Small intestine (tissue), 7 donors: ENCODE measurements at regions not wholly inside any gene's neighbourhood (a gene's known extent, or its start where the extent isn't known, plus 50 kb on each side); places are given as distances from the start of the nearest gene placed in this dataset.
A peak's percentile ranks its signal among the peaks of the same experiment; 100 is the strongest.
"Not testable (repeated sequence)": the region's sequence is repeated elsewhere in the genome, so short reads cannot be mapped to it uniquely, and the experiment has no call there.

Experiments used
- DNase-seq, 2 donors: peaks; one replicate each; pipeline versions ENCODE4 v3.0.0 to v3.0.0-alpha.2; 2013
- FAIRE-seq: peaks from 2 replicates; lab custom pipeline; 2012; peaks lifted over from hg19 to GRCh38; lab: Jason Lieb, UNC
- H3K27ac ChIP-seq, 3 donors: one replicate each; pipeline ENCODE4 v1.5.1; 2013; ENCODE audit warnings: low read length in 2 of 3, mild to moderate bottlenecking in 2 of 3, control low read depth in 1 of 3, inconsistent platforms in 1 of 3, low read depth in 1 of 3, moderate library complexity in 1 of 3
- H3K27me3 ChIP-seq, 3 donors: one replicate each; pipeline ENCODE4 v1.6.1; 2013; ENCODE audit warnings: low read length in 3 of 3, inconsistent platforms in 1 of 3; ENCODE audit not compliant: control insufficient read depth in 3 of 3, insufficient read depth in 3 of 3
- H3K36me3 ChIP-seq, 3 donors: one replicate each; pipeline ENCODE4 v1.6.1; 2013; ENCODE audit warnings: low read length in 3 of 3, inconsistent platforms in 1 of 3, low read depth in 1 of 3, mild to moderate bottlenecking in 1 of 3, moderate library complexity in 1 of 3; ENCODE audit not compliant: control insufficient read depth in 3 of 3, insufficient read depth in 2 of 3
- H3K4me1 ChIP-seq, 3 donors: one replicate each; pipeline ENCODE4 v1.6.1; 2013; ENCODE audit warnings: low read length in 2 of 3, inconsistent platforms in 1 of 3, low read depth in 1 of 3, mild to moderate bottlenecking in 1 of 3, moderate library complexity in 1 of 3; ENCODE audit not compliant: control insufficient read depth in 3 of 3, insufficient read depth in 2 of 3
- H3K4me3 ChIP-seq, 3 donors: one replicate each; pipeline ENCODE4 v1.5.1; 2013; ENCODE audit warnings: low read length in 3 of 3, control low read depth in 1 of 3, inconsistent platforms in 1 of 3, low read depth in 1 of 3, mild to moderate bottlenecking in 1 of 3, moderate library complexity in 1 of 3
- H3K9me3 ChIP-seq, 2 donors: one replicate each; pipeline ENCODE4 v1.6.1; 2013; ENCODE audit warnings: low read depth in 1 of 2, low read length in 1 of 2; ENCODE audit not compliant: control insufficient read depth in 2 of 2, insufficient read depth in 1 of 2
- WGBS, 3 donors: extraction: QIAGEN DNeasy Blood & Tissue Kit; methylation state at CpG; one replicate each; pipeline ENCODE4 v1.1.7; 2013; 5-methylcytosine and 5-hydroxymethylcytosine counted together
- donor health status: healthy with polysubstance abuse.
- donor health status: control.
- donor health status: control.
- donor health status: Bipolar disorder and iron deficiency.
- donor health status: healthy.

DNA sequence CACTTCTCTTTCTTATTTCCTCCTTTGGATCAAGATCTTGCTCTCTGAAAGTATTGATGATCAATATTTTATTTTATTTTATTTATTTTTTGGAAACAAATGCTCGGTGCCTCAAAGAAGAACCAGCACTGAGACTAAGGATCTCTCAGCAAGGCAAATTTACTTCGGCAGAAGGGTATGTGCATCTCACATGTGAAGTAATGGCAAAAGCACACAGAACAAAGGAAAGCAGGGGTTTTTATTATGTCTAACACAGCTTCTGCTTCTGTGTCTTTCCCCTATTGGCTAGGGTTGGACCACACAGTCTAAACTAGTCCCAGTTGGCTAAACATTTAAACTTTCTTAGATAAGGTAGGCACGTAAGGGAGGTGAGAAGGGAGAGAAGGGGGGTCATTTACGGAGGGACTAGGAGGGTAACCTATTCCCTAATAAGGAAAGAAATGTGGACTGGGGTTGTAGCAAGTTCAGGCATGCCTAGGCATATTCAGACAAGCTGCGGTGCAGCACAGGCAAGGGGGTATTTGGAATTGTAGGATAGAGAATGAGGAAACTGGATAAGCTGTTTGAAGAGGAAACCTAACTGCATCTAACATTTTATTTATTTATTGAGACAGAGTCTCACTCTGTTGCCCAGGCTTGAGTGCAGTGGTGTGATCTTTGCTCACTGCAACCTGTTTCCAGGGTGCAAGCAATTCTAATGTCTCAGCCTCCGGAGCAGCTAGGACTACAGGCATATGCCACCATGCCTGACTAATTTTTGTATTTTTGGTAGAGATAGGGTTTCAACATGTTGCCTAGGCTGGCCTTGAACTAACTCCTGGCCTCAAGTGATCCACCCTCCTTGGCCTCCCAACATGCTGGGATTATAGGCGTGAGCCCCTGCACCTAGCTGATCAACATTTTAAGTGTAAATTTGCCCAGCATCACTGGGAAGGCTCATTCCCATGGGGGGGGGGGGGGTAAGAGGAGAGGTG is 90.0 kb upstream of the EIF5 start:
- H3K27me3 ChIP-seq, result no peaks in the 10 kb centered on the region
- H3K4me3 ChIP-seq, result no peak overlapping the region
- no peak for FAIRE-seq
- no peak for DNase-seq
- peaks cover 0 to 8% (median 4%) of the 10 kb centered on the region in 3 donors for H3K4me1 ChIP-seq
- WGBS, 3 donors, result 74 to 91% (median 81%) methylated on average over 7 of the region's 7 CpGs
- H3K27ac ChIP-seq, result no peak overlapping the region
- no peaks in the 10 kb centered on the region for H3K36me3 ChIP-seq
- H3K9me3 ChIP-seq, result peaks cover 0 to 22% of the 10 kb centered on the region in 2 donors

- DNase-seq, result peak in 1 of 2 donors; percentile 46
- not testable (repeated sequence) for H3K27me3 ChIP-seq, H3K4me1 ChIP-seq, H3K36me3 ChIP-seq, H3K9me3 ChIP-seq, FAIRE-seq, H3K4me3 ChIP-seq
- H3K27ac ChIP-seq, result peak overlapping the region in 1 of 3 donors; percentile 79
- 53 to 60% (median 57%) methylated on average over 3 of the region's 3 CpGs for WGBS, 3 donors
These were observed 88.4 kb upstream of the EIF5 start for GRCh38 chr14:103245624-103246031.

DNA sequence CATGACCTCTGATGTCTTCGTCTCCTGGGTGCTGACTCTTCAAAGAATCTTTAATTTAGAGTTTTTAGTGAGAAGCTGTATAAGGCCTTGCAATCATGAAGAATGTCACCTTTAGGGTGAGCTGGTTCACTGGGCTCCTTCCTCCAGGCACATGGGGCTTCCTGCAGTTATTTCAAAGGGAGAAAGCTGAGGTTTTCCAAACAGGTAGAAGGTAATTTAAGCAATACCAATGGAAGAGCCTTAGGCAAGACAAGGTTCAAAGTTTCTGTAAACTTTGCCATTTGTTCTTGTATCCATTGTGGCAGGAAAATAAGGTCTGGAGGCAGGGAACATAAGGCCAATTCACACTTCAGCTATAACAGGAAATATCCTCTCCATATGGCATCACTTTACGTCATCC is 88.0 kb upstream of the EIF5 start:
- no peaks in the 10 kb centered on the region for H3K36me3 ChIP-seq
- no peak for FAIRE-seq
- no peak for DNase-seq
- H3K27ac ChIP-seq, result peak overlapping the region in 1 of 3 donors; percentile 79
- H3K27me3 ChIP-seq, result no peaks in the 10 kb centered on the region
- H3K4me3 ChIP-seq, result no peak overlapping the region
- WGBS, 3 donors, result 31 to 44% (median 40%) methylated on average over 2 of the region's 2 CpGs
- peaks cover 0 to 8% (median 7%) of the 10 kb centered on the region in 3 donors for H3K4me1 ChIP-seq
- peaks cover 0 to 4% of the 10 kb centered on the region in 2 donors for H3K9me3 ChIP-seq

GRCh38 chr14:103247169-103247606 is 86.8 kb upstream of the EIF5 start:
- DNase-seq (no peak), FAIRE-seq (no peak)
- WGBS, 3 donors, result 76 to 82% (median 77%) methylated on average over 7 of the region's 7 CpGs
- peaks cover 0 to 10% of the 10 kb centered on the region in 2 donors for H3K9me3 ChIP-seq
- no peaks in the 10 kb centered on the region for H3K36me3 ChIP-seq
- H3K27me3 ChIP-seq, result no peaks in the 10 kb centered on the region
- H3K4me1 ChIP-seq, result peaks cover 0 to 8% (median 7%) of the 10 kb centered on the region in 3 donors
- H3K27ac ChIP-seq, result peak overlapping the region in 1 of 3 donors; percentile 60
- H3K4me3 ChIP-seq, result no peak overlapping the region

DNA sequence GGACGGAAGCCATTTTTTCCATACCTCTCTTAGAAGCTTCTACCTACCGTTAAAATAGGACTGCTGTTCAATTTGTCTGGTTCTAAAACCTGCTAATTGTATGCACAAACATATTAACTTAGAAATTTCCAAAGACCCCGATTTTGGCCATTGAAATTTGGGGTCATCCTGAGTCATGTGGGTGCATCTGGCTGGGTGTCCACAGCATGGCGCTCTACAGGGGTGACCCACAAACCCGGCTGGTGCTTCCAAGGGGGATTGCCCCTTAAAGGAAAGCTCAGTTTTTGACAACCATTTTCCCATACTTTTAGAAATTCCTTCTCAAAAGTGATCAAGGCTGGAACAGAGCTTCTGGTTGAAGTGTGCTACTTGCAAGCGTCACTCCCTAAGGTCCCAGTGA is 83.9 kb upstream of the EIF5 start:
- DNase-seq (no peak), FAIRE-seq (no peak)
- Histone ChIP-seq H3K27ac (no peak overlapping the region), H3K4me3 (no peak overlapping the region), H3K36me3 (no peaks in the 10 kb centered on the region), H3K27me3 (no peaks in the 10 kb centered on the region), H3K9me3 (peaks cover 0 to 9% of the 10 kb centered on the region in 2 donors), H3K4me1 (peaks cover 0 to 15% (median 7%) of the 10 kb centered on the region in 3 donors)
- 73 to 80% (median 74%) methylated on average over 6 of the region's 6 CpGs for WGBS, 3 donors

DNA sequence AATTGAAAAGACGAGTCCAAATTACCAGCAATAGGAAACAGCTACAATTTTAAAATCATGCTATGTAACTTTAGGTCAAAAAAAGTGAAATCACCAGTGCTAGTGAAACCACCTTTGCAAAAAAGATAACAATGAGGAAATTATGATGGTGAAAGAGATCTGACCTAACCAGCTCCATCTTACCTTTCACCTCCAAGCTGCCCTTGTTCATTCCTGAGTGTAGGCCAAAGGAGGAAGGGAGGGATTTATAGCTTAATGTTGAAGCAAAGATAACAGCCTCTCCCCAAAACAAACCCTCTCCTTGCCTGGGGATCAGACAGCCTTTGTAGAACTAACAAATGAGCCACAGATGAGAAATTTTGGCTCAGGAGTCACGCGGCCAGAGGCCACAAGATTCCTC is 83.2 kb upstream of the EIF5 start:
- Histone ChIP-seq H3K9me3 (peaks cover 0 to 9% of the 10 kb centered on the region in 2 donors), H3K4me1 (peaks cover 0 to 14% (median 7%) of the 10 kb centered on the region in 3 donors), H3K27ac (no peak overlapping the region), H3K27me3 (no peaks in the 10 kb centered on the region), H3K36me3 (no peaks in the 10 kb centered on the region), H3K4me3 (no peak overlapping the region)
- no peak for FAIRE-seq
- DNase-seq, result peak; percentile 35 to 68
- 56 to 74% (median 68%) methylated on average over 3 of the region's 3 CpGs for WGBS, 3 donors

DNA sequence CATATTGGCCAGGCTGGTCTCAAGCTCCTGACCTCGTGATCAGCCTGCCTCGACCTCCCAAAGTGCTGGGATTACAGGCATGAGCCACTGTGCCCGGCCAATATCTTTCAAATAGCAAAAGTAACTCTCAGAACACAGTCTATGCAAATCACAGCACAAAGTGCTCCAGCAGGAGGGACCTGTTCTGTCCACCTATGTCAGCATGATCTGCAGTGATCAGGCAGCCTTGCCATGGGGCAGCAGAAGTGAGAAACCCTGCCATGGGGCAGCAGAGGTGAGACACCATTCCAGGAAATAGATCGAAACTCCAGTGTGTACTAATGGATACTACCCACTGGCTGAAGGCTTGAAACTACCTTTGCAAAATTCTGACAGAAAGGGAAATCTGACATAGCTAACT is 78.5 kb upstream of the EIF5 start:
- Histone ChIP-seq H3K9me3 (peaks cover 0 to 16% of the 10 kb centered on the region in 2 donors), H3K36me3 (no peaks in the 10 kb centered on the region), H3K4me1 (peaks cover 0 to 13% (median 6%) of the 10 kb centered on the region in 3 donors), H3K4me3 (no peak overlapping the region), H3K27me3 (no peaks in the 10 kb centered on the region), H3K27ac (no peak overlapping the region)
- FAIRE-seq, result no peak
- no peak for DNase-seq
- WGBS, 3 donors, result 73 to 86% (median 82%) methylated on average over 4 of the region's 4 CpGs

- Histone ChIP-seq H3K9me3 (peaks cover 0 to 16% of the 10 kb centered on the region in 2 donors), H3K27ac (no peak overlapping the region), H3K36me3 (no peaks in the 10 kb centered on the region), H3K27me3 (no peaks in the 10 kb centered on the region), H3K4me3 (no peak overlapping the region), H3K4me1 (peaks cover 0 to 18% (median 6%) of the 10 kb centered on the region in 3 donors)
- no peak for DNase-seq
- WGBS, 3 donors, result 66 to 71% (median 69%) methylated on average over 10 of the region's 10 CpGs
- FAIRE-seq, result no peak
These were observed 77.6 kb upstream of the EIF5 start for GRCh38 chr14:103256406-103256805.
